SIG-M5 treated with dmso at 0.1 percent for 504 hours (cell line): ENCODE measurements at regions not wholly inside any gene's neighbourhood (a gene's known extent, or its start where the extent isn't known, plus 50 kb on each side); places are given as distances from the start of the nearest gene placed in this dataset.

Experiments
- DNase-seq: peaks from one replicate; lab custom pipeline; 2025; ENCODE audit not compliant: unreplicated experiment; lab: John Stamatoyannopoulos, UW

GRCh38 chr1:112788561-112788960 lies 73.4 kb upstream of the PPM1J start:
- DNase-seq, result no peak

- no peak for DNase-seq
Measured at GRCh38 chr1:112788054-112788453, 72.9 kb upstream of the PPM1J start.

GRCh38 chr1:112783059-112783458 lies 67.9 kb upstream of the PPM1J start:
- DNase-seq, result no peak

GRCh38 chr1:112779665-112780526 lies 64.8 kb upstream of the PPM1J start:
- DNase-seq, result no peak

GRCh38 chr1:112778137-112778536 lies 63.0 kb upstream of the PPM1J start:
- no peak for DNase-seq

- DNase-seq, result no peak
Measured at GRCh38 chr1:112776688-112777087, 61.6 kb upstream of the PPM1J start.

GRCh38 chr1:112772781-112773180 lies 57.6 kb upstream of the PPM1J start:
- DNase-seq, result no peak

GRCh38 chr1:112770724-112771123 lies 55.6 kb upstream of the PPM1J start:
- DNase-seq, result no peak

GRCh38 chr1:112769611-112770010 lies 54.5 kb upstream of the PPM1J start:
- DNase-seq, result no peak

GRCh38 chr1:112767646-112768045 lies 52.5 kb upstream of the PPM1J start:
- DNase-seq, result no peak
